NOMO-1 treated with DMSO at 0.1 percent for 48 hours (cell line): ENCODE measurements at regions not wholly inside any gene's neighbourhood (a gene's known extent, or its start where the extent isn't known, plus 50 kb on each side); places are given as distances from the start of the nearest gene placed in this dataset.
"Not testable (repeated sequence)": the region's sequence is repeated elsewhere in the genome, so short reads cannot be mapped to it uniquely, and the experiment has no call there.

Source experiments
- DNase-seq: peaks from one replicate; lab custom pipeline; 2025; ENCODE audit not compliant: unreplicated experiment; lab: John Stamatoyannopoulos, UW

DNA sequence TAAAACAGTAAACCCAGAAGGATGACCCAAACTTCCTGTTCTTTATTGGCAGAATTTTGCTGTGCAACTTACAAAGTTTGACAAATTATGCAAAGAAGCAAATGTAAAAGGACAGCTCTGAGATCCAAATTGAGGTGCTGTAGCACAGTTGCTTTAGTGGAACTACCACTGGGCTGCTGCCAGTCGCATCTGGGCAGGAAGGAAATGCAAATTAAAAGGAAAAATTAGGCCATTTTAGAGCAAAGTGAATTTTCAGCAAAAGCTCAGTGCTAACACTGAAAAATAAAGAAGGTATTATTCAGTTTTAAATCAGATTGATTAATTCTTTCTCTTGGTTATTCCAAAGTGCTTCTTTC is 104.5 kb downstream of the ZMAT3 start:
- DNase-seq: no peak

DNA sequence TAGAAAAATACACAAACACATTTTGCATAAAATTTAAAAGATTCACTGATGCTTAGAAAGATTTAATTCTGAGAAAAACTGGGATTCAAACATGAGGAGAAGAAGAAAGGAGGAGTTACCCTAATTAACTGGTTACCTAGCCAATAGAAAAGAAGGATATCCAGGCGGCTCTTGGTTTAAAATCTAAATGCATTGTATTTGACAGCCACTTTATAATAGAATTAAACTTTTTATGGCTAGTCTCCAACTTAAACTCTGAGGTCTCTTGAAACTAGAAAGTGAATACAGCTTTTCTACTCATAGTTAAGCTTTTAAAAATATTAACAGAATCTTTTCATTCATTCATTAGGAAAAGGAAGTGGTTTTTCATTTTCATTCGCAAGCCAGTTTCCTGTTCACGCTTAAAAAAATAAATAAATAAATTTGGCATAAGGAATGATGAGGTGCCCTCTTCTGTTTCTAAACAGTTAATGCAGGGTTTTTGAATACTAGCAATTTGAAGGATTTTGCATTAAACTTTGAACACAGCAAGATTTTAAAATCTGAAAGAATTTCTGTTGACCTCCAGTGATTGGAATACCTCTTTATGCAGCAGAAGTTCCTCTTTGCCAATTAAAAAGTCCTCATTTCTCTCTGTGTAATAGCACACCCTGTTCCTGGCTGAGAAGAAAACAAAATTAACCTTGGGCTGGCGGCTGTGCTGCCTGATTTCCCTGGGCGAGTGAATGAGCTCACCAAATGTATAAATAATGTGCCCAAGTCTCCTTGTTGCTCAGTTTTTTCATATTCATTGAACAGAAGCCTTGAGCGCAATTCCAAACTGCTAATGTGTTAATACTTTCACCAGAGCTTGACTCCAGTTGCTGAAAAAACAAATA is 105.1 kb downstream of the ZMAT3 start:
- DNase-seq: peak; percentile 32

DNA sequence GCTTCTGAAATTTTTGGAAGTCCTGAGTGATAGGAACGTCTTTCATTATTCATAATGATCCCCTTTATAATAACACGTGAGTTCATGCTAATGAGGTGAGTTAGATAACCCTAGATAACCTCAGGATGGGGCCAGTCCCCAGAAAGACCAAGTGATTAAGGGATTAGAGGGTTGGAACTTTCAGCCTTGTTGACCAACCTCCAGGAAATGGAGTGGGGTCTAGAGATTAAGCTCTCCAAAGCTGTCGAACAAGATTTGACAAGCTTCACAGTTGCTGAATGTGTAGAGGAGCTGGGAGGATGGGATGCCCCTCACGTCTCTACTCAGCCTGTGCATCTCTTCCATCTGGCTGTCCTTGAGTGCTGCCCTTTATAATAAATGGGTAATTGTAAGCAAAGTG is 107.1 kb downstream of the ZMAT3 start:
- DNase-seq: no peak

DNA sequence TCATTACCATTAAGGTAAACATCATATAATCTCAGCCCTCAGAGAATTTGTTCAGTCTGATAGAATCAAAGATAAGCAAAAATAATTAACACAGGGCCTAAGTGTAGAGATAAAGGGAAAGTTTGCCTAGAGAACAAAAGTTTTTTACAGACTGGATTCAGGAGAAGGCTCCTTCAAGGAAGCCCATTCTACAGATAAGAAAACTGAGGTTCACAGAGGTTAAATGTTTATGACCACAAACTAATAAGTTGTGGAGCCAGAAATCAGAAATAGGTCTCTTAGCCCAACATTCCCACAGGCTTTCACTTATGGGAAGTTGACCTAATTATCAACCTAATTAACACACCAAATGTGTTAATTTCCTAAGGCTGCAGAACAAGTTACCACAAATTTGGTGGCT is 110.7 kb downstream of the ZMAT3 start:
- DNase-seq: no peak

DNA sequence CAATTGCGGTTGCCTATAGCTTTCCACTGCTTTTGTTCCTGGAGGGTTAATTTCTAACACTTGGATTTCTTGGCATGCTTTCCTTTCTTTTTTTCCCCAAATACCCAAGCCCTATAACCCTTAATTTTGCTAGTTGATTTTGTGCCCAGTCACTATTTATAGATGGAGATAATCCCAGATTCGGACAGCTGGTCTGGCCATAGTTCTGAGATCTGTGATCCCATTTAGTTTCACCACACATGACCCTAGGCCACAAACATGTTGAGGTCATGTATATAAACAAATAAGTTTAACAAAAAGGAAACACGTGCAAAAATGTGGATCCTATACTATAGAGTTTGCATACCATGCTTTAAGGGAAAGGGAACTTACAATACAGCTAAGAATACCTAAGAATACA is 111.4 kb downstream of the ZMAT3 start:
- no peak for DNase-seq

DNA sequence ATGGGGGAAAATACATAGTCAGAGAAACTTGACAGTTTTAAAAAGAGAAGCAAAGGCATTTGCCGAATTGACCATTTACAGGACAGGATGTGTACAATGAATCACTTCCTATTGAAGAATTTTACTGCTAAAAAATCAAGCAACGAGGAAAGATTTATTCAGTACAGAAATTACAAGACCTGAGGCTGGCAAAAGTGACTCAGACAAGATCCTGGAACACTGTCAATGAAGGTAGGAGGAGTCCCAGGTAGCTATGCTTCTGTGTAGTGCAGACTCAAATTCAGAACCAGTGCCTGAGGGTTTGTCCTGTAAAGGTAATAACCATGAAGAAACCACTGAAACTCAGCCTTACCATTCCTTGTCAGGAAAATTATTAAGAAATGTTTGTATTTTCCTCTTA is 120.9 kb downstream of the ZMAT3 start:
- no peak for DNase-seq

DNA sequence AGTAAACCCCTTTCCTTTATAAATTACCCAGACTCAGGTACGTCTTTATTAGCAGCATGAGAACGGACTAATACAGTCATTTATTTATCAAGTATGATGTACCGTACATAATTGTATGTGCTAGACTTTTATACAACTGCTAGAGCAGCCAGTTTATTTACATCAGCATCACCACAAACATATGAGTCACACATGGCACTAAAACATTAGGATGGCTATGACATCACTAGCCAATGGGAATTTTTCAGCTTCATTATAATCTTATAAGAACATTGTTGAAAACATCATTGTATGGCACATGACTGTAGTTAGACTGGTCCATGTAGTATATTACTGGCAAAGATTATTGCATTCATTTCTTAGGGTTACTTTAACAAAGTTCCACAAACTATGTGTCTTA is 121.7 kb downstream of the ZMAT3 start:
- no peak for DNase-seq

DNA sequence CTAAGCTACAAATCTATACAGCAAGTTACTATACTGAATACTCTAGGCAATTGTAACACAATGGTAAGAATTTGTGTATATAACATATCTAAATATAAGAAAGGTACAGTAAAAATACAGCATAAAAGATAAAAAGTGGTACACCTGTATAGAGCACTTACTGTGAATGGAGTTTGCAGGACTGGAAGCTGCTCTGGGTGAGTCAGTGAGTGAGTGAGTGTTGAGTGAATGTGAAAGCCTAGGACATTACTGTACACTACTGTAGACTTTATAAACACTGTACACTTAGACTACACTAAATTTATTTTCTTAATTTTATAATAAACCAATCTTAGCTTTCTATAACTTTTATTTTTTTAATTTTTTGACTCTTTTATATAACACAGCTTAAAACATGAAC is 123.1 kb downstream of the ZMAT3 start:
- no peak for DNase-seq

DNA sequence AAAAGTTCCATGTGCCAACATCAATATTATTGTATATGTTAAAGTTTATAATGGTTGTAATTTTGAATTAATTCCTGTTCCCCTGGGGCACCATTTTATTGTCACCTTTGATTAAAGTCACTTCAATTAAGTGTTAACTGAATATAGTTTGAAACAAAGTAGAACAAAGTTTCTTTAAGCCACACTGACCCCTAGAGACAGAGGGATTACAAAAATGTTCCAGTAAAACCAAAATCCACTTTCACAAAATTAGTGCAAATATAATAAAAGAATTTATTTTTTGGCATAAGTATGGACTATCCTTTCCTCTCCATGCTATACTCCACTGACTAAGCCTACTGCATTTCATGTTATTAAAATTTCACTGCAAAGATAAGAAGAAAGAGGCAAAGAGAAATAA is 123.9 kb downstream of the ZMAT3 start:
- DNase-seq: no peak

DNA sequence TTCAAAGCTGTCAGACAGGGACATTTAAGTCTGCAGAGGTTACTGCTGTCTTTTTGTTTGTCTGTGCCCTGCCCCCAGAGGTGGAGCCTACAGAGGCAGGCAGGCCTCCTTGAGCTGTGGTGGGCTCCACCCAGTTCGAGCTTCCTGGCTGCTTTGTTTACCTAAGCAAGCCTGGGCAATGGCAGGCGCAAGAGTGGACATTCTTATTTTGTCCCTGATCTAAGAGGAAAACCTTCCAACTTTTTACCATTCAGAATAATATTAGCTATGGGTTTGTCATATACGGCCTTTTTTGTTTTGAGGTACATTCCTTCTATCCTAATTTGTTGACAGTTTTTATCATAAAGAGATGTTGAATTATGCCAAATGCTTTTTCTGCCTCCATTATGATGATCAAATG is 129.3 kb downstream of the ZMAT3 start:
- not testable (repeated sequence) for DNase-seq

DNA sequence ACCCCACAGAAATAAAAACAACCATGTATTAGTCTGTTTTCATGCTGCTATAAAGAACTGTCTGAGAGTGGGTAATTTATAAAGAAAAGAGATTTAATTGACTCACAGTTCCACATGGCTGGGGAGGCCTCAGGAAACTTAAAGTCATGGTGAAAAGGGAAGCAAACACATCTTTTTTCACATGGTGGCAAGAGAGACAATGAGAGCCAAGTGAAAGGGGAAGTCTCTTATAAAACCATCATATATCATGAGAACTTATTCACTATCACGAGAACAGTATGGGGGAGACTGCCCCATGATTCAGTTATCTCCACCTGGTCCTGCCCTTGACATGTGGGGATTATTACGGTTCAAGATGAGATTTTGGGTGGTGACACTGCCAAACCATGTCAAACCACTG is 141.5 kb downstream of the ZMAT3 start:
- no peak for DNase-seq

DNA sequence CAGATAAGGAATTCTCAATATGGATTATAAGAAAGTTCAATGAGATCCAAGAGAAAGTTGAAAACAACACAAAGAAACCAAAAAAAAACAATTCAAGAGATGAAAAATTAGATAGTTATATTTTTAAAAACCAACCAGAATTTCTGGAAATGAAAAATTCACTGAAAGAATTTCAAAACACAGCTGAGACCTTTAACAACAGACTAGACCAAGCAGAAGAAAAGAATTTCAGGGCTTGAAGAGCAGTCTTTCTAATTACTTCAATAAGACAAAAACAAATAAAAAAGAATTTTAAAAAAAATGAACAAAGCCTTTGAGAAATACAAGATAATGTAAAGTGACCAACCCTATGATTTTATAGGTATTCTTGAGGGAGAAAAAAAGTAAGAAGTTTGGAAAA is 155.4 kb downstream of the ZMAT3 start:
- DNase-seq: no peak

DNA sequence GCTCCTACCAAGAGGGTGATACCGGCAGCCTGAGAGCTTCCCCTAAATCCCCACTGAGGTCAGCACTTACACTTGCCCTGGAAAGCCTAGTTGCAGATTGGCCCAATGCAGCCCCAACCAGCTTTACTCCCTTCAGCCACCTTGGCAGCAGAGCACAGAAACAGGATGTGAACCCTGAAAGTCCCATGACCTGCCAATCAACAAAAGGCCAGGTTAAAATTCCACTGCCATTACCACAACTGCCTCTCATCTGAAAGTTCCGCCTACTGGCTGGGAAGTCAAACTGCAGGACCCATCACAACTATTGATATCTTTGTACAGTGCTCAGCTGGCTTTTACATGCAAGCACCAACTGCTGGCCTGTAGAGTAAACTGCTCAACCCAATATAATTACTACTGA is 156.2 kb downstream of the ZMAT3 start:
- DNase-seq: no peak

DNA sequence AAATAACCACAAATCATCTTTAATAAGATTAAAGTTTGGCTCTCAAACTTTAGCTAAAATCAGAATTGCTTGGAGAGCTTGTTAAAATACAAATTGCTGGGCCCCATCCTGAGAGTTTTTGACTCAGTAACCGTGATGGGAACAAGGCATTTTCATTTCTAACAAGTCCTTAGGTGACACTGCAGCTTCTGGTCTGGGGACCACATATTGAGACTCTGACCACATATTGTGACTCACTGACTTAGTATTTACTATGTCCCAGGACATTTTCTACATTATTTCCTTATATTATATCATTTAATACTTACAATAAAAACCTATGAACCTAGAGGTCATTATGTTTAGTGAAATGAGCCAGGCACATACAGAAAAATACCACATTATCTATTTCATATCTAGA is 164.5 kb downstream of the ZMAT3 start:
- DNase-seq: no peak

DNA sequence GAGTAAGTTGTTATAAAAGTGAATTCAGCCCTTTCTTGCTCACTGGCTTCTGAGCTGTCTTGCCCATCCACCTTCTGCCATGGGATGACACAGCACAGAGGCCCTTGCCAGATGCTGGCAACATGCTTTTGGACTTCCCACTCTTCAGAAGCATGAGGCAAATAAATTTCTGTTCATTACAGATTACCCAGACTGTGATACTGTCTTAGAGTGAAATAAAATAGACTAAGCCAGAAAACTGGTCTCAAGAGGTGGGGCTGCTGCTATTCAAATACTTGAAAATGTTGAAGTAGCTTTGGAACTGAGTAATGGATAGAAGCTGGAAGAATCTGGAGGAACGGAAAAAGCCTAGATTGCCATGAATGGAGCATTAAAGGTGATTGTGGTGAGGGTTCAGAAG is 170.4 kb downstream of the ZMAT3 start:
- no peak for DNase-seq

DNA sequence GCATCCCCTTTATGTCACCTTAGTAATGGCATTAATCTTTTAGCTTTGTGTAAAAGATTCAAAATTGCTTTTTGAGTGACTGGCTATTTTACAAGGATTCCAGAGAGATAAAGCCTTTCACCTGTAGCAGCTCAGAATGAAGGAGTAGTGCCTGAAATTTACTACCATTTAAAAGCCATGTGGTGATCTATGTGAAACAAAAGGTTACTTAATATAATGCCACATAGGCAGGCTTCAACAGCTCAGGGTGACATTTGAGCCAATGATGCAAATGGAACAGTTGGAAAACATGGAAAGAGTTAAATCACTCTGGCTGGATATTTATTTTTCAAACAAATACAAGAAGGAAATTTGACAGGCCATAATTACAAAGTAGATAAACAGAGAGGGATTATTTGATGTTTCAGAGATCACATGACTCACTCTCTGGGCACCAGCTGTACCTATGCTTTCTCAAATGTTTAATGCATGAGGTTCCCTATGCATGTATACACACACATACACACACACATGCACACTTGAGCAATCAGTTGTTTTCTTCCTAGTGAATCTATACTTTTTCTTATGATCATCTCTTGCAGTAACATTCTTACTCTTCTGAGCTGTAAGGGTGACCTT is 171.5 kb downstream of the ZMAT3 start:
- no peak for DNase-seq

DNA sequence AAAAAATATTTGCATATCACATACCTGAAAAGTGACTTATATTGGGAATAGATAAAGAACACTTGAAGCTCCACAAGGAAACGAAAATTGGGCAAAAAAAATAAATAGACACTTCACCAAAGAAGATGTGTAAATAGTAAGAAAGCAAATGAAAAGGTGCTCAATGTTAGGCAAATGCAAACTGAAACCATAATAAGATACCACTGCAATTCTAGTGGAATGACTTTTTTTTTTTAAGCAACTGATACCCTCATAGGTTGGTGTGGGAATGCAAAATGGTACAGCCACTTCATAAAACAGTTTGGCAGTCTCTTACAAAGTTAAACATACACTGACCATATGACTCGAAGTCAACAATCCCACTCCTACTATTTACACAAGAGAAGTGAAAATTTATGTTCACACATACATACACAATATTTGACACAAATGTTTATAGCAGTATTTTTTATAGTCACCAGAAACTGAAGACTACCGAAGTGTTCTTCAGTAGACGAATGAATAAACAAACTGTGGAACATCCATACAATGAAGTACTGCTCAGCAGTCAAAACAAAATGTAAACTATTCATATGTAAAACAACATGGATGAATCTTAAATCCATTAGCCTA is 176.3 kb downstream of the ZMAT3 start:
- DNase-seq: no peak
